ENCODE measurements at regions not wholly inside any gene's neighbourhood (a gene's known extent, or its start where the extent isn't known, plus 50 kb on each side); places are given as distances from the start of the nearest gene placed in this dataset.

DNA sequence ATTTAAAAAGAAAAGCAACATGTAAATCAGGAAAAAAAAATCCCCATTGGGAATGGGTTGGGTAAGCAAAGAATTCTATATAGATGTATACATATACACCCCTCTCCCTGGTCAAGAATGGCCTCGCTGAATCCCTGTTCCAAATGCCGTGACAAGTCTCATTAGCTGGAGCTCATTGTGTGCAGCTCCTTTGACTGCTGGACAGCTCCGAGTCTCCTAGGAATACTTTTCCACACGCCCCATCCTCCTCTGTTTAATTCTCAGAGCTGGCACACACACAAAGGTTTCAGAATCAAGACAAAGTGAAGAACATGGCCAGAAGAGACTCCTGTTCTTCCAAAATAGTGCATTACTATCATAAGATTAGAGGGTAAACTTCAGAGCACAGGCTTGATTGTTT lies 130.9 kb upstream of the MKLN1 start:
- FAIRE-seq, result no peak

DNA sequence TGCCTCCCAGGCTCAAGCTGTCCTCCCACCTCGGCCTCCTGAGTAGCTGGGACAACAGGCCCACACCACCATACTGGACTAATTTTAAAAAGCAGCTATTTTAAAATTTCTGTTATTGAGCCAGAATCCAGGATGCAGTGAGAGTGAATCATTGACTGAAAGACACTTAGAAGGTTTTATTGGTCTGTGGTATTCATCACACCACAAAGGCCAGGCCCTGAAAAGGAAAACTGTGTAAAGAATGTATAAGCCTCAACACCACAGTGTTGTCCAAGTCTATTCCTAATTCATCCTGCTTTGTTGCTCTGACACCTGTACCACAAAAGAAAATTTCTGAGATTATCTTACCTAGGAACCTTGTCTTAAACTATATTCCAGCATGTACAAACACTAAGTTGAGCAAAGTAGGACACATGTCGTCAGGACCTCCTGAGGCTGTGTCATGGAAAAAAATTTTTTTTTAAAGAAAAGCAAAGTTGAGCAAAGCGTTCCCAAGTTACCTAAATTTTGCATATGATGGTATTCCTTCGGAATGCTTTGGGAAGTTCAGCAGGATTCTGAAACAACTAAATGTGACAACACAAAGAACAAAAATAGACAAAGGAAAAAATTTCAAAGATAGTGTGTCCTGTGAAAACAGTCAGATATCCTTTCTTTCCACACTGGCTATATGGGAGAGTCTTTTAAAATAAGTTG lies 129.6 kb upstream of the MKLN1 start:
- no peak for FAIRE-seq

DNA sequence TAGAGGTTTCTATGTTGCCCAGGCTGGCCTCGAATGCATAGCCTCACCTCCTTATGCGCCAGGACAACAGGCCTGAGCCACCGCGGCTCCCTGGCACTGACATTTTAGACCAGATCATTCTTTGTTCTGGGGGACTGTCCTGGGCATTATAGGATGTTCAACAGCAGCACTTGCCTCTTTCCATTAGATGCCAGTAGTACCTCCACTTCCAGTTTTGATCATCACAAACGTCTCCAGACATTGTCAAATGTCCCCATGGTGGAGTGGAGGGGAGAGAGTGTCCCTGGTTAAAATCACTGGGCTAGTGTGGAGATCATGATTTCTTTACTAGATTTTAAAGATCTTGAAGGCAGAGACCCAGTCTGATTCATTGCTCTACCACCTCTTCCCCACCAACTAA lies 125.2 kb upstream of the MKLN1 start:
- FAIRE-seq, result no peak

DNA sequence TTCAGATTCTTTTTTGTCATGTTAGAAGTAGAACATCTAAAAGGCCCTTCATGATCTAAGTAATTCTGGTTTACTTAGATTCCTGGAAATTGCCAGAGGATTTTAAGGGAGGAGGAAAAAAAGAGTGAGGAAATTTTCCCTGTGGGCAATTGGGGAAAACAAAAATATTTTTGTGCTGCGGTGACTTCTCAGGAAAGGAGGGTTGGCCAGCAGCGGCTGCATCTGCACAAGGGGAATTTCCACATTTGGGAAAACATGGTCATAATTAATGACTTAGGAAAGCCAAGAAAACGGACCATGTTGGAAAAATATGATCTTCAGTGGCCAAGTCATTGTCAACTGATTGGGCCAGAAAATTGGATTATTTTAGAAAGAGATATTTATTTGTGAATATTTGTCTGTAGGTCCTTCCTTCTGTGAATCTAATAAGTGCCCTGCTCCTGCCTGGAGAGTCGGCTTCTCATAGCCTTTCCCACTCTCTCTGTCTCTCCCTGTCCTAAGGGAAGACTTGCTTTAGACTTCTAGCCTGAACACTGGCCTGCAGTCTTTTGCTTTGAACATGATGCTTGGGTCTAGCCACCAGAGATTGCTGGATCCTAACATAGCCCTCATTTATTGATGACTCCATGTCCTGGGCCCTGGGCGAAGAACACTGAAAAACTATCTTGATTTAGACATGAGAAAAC lies 124.2 kb upstream of the MKLN1 start:
- FAIRE-seq, result no peak

DNA sequence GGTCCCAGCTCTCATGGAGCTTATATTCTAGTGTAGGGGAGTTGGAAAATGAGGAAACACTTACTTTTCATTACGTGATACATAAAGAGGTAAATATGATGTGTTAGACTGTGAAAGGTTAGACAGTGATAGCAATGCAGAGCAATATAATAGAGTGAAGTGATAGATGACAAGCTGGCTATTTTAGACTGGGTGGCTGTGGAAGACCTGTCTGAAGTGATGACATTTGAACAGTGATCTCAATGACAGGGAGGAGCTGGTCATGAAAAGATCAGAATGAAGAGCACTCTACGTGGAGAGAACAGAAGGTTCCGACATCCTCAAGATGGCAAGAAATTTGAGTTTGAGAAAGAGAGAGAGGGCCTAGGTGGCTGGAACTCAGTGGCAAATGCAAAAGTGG lies 118.9 kb upstream of the MKLN1 start:
- FAIRE-seq, result no peak

DNA sequence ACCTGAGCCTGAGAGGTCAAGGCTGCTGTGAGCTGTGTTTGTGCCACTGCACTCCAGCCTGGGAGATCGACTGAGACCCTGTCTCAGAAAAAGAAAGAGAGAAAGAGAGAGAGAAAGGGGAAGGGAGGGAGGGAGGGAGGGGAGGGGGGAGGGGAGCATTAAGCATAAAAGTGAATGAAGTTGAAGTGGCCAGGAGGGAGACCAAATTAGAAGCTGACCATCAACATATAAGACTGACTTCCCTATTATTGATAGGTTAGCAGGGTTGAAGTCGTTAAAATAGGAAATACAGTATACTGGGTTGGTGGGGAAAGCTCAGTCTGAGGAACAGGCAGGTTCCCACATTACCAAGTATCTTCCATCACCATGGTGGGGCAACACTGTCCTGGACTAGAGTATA lies 117.1 kb upstream of the MKLN1 start:
- FAIRE-seq, result no peak

DNA sequence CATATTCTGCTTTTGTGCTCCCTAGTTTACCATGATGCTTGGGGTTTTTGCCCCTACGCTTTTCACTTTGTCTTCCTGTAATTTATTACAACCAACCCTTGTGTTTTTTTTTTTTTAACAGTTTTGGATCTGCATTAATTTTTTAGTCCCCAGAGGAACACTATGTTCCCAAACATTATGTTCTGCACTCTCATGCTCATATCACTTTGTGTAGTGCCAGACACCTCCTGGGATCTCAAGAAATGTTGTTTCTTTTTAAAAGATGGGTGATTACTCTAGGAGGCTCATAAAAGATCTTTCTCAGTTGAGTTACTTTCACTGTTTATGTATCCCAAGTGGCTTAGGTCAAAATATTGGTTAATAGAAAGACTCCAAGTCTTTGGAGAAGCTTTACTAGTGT lies 116.2 kb upstream of the MKLN1 start:
- no peak for FAIRE-seq

GRCh38 chr7:131212114-131212513 lies 115.6 kb upstream of the MKLN1 start:
- no peak for FAIRE-seq

GRCh38 chr7:131218727-131219128 lies 108.9 kb upstream of the MKLN1 start:
- FAIRE-seq, result no peak

GRCh38 chr7:131219312-131220041 lies 108.2 kb upstream of the MKLN1 start:
- no peak for FAIRE-seq

DNA sequence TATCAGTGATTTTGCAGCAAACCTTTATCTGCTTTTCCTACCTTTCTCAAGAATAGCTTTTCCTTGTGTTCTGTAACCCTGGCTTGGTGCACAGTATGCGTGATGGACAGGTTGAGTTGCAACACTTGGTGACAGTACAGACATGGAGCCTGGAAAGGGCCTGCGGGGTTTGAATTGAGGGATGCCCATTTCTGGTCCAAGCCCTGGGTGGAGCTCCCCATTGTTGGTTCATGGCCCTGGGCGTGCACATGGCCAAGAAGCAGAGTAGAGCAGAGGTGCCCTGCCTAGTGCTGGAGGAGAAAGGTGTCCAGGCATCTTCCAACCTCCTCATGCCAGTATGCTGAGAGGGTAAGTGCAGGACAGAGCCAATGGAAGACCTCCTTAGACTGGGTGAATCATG lies 106.6 kb upstream of the MKLN1 start:
- no peak for FAIRE-seq

GRCh38 chr7:131222171-131222570 lies 105.5 kb upstream of the MKLN1 start:
- FAIRE-seq, result no peak

GRCh38 chr7:131223151-131223550 lies 104.5 kb upstream of the MKLN1 start:
- FAIRE-seq, result no peak

GRCh38 chr7:131224996-131225395 lies 102.7 kb upstream of the MKLN1 start:
- no peak for FAIRE-seq

- no peak for FAIRE-seq
Measured at GRCh38 chr7:131225619-131226513, 101.8 kb upstream of the MKLN1 start.

- no peak for FAIRE-seq
Measured at GRCh38 chr7:131226514-131226865, 101.2 kb upstream of the MKLN1 start.

DNA sequence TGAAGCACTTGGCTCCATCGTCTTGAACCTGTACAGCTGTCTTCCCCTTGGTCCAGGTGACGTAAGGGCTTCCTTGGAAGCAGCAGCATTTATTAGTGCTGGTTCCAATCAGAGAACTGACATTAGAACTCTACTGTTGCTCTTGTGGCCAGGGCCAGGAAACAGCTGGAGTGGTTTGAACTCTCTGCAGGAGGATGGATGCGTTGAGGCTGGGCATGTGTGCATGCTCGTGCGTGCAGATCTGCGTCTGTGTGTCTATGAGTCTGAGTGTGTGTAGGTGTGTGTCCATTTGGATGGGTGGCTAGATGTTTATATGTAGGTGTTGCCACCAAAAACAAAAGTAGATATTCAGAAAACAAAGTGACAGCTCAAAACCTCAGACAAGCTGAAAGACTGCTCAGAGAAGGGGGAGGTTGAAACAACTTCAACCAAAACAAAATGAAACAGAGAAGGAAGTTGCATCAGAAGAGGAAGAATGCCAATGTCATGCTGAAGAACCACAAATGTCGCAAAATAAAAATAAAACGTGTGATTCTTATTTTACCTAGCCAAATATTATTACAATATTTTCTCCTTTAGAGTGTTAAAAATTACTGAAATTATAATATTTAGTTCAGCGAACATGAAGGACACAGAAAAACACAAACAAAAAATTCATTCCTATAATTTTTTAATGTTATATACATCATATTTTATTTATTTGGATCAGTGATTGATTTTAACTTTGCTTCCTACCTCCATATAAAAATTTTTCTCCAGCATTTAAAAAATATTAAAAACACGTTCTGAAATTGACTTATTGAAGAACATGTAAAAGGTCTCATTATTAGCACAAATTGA lies 96.1 kb upstream of the MKLN1 start:
- no peak for FAIRE-seq

DNA sequence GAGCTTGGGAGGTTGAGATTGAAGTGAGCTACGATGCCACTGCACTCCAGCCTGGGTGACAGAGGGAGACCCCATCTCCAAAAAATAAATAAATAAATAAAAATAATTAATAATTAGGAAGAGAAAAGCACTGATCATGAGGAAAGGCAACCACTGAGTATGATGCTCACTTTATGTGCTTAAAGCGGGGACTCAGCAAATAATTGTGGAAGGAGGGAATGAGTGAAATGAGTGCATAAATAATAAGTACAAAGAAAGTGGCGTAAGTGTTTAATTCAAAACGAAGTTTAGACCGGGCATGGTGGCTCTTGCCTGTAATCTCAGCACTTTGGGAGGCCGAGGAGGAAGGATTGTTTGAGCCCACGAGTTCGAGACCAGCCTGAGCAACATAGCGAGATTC lies 94.9 kb upstream of the MKLN1 start:
- no peak for FAIRE-seq

- FAIRE-seq, result no peak
Measured at GRCh38 chr7:131233193-131233592, 94.5 kb upstream of the MKLN1 start.

DNA sequence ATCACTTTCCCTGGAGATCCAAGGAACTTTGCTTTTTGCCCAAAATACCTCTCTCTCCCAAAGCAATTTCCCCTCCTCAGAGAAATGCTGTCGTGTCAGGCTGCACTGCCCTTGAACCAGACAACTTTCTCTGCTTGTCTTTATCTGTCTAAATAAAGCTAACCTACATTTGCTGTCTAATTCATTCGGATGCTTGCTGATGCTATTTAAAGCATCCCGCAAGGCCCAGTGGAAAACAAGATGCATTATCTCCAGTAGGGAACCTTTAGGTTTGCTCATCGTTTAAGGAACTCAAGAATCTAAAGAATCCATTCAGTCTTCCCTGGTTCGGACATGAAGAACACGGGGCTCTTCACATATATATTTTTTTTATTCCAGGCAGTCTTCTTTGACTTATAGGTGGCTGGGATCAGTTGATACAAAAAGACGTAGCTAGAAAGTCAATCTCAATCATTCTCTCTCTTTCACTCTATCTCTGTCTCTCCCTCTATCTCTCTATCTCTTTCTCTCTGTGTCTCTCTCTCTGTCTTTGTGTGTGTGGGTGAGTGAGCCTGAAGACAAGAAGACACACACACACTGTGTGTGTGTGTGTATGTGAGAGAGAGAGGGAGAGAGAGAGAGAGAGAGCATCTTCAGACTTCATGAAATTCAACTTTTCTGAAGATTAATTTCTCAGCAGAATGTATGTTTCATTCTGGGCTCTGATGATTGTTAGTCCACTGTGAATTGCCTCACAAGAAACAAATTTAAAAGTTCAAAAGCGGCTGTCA lies 92.8 kb upstream of the MKLN1 start:
- no peak for FAIRE-seq
